SU-DHL-6 (cell line): ENCODE measurements at regions not wholly inside any gene's neighbourhood (a gene's known extent, or its start where the extent isn't known, plus 50 kb on each side); places are given as distances from the start of the nearest gene placed in this dataset.

Source experiments
- EZH2phosphoT487 ChIP-seq: fragments of 200-600 bp; sonication (generic), shearing (Covaris generic); conservative IDR thresholded peaks from 2 replicates; pipeline ENCODE4 v1.6.1; 2018; ENCODE audit warnings: mild to moderate bottlenecking, antibody characterized with exemption, low read length, moderate library complexity, mixed read lengths
- TF ChIP-seq, protein P1 (sequence below): fragments of 200-600 bp; sonication (generic); IDR thresholded peaks from one replicate; pipeline ENCODE4 v1.5.1; 2017; ENCODE audit warnings: antibody characterized with exemption, mild to moderate bottlenecking, low read length, moderate library complexity; ENCODE audit not compliant: insufficient read depth, poor library complexity, severe bottlenecking

DNA sequence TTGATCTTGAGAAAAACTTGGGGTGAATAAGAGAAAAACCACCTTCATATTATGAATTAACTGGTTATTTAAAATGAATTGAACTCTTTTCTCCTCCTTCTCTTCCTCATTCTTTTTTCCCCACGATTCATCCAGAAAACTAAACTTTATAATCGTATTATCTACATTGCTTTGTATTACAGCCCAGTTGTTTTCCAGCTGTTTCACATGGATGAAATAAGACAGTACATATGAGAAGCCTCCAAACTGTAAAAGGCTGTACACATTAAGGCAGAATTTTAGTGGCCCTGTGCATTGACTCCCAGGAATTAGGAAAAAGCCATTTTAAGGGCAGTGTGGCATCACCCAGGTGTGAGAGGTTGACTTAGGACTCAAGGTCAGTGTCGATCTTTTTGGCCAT lies 80.3 kb upstream of the PGBD5 start:
- TF ChIP-seq, protein P1, sequence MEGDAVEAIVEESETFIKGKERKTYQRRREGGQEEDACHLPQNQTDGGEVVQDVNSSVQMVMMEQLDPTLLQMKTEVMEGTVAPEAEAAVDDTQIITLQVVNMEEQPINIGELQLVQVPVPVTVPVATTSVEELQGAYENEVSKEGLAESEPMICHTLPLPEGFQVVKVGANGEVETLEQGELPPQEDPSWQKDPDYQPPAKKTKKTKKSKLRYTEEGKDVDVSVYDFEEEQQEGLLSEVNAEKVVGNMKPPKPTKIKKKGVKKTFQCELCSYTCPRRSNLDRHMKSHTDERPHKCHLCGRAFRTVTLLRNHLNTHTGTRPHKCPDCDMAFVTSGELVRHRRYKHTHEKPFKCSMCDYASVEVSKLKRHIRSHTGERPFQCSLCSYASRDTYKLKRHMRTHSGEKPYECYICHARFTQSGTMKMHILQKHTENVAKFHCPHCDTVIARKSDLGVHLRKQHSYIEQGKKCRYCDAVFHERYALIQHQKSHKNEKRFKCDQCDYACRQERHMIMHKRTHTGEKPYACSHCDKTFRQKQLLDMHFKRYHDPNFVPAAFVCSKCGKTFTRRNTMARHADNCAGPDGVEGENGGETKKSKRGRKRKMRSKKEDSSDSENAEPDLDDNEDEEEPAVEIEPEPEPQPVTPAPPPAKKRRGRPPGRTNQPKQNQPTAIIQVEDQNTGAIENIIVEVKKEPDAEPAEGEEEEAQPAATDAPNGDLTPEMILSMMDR, result no peak
- no peak for TF ChIP-seq EZH2phosphoT487
